Trophoblast cell (in vitro differentiated cells and primary cell): ENCODE measurements at regions not wholly inside any gene's neighbourhood (a gene's known extent, or its start where the extent isn't known, plus 50 kb on each side); places are given as distances from the start of the nearest gene placed in this dataset.
A peak's percentile ranks its signal among the peaks of the same experiment; 100 is the strongest.

ENCODE experiments used
- DNase-seq, 2 donors: peaks; one replicate each; pipeline ENCODE4 v3.0.0-alpha.2; 2016
- H2AFZ ChIP-seq: 2 replicates; pipeline ENCODE4 v1.6.1; 2013; ENCODE audit warnings: low read length, moderate library complexity, mild to moderate bottlenecking; ENCODE audit not compliant: insufficient read depth, poor library complexity
- H2AK5ac ChIP-seq: 2 replicates; pipeline ENCODE4 v1.6.1; 2013; ENCODE audit warnings: mild to moderate bottlenecking, low read length
- H2BK120ac ChIP-seq: 2 replicates; pipeline ENCODE4 v1.6.1; 2013; ENCODE audit warnings: low read length, mild to moderate bottlenecking, moderate library complexity; ENCODE audit not compliant: insufficient read depth, poor library complexity
- H2BK12ac ChIP-seq: 2 replicates; pipeline ENCODE4 v1.6.1; 2013; ENCODE audit warnings: mild to moderate bottlenecking, low read length, moderate library complexity
- H2BK5ac ChIP-seq: 2 replicates; pipeline ENCODE4 v1.6.1; 2013; ENCODE audit warnings: low read length, low read depth, moderate library complexity, mild to moderate bottlenecking; ENCODE audit not compliant: poor library complexity
- H3K14ac ChIP-seq: 2 replicates; pipeline ENCODE4 v1.6.1; 2013; ENCODE audit warnings: mild to moderate bottlenecking, low read length
- H3K18ac ChIP-seq: 2 replicates; pipeline ENCODE4 v1.6.1; 2013; ENCODE audit warnings: mild to moderate bottlenecking, low read length
- H3K23ac ChIP-seq: 2 replicates; pipeline ENCODE4 v1.6.1; 2013; ENCODE audit warnings: low read length
- H3K27ac ChIP-seq: 2 replicates; pipeline ENCODE4 v1.5.1; 2013; ENCODE audit warnings: low read depth, mild to moderate bottlenecking, inconsistent platforms, low read length, moderate library complexity
- H3K27me3 ChIP-seq: 2 replicates; pipeline ENCODE4 v1.6.1; 2013; ENCODE audit warnings: inconsistent platforms, mild to moderate bottlenecking, low read length, moderate library complexity; ENCODE audit not compliant: insufficient read depth
- H3K36me3 ChIP-seq, 2 experiments: 1 replicate in 1 of 2; 2 replicates in 1 of 2; pipeline ENCODE4 v1.6.1; 2013; ENCODE audit warnings: low read length in 2 of 2, mild to moderate bottlenecking in 2 of 2, moderate library complexity in 1 of 2; ENCODE audit not compliant: insufficient read depth in 2 of 2, control insufficient read depth in 1 of 2
- H3K4ac ChIP-seq: 2 replicates; pipeline ENCODE4 v1.6.1; 2013; ENCODE audit warnings: low read depth, mild to moderate bottlenecking, low read length, moderate library complexity
- H3K4me1 ChIP-seq, 2 experiments: 1 replicate in 1 of 2; 2 replicates in 1 of 2; pipeline ENCODE4 v1.6.1; 2013; ENCODE audit warnings: low read length in 2 of 2, mild to moderate bottlenecking in 2 of 2, moderate library complexity in 1 of 2; ENCODE audit not compliant: insufficient read depth in 2 of 2, control insufficient read depth in 1 of 2
- H3K4me2 ChIP-seq: 2 replicates; pipeline ENCODE4 v1.6.1; 2013; ENCODE audit warnings: inconsistent platforms, mild to moderate bottlenecking, low read length, moderate library complexity
- H3K4me3 ChIP-seq: 2 replicates; pipeline ENCODE4 v1.5.1; 2013; ENCODE audit warnings: mild to moderate bottlenecking, low read depth, low read length, inconsistent platforms
- H3K79me1 ChIP-seq: one replicate; pipeline ENCODE4 v1.6.1; 2013; ENCODE audit warnings: low read length
- H3K79me2 ChIP-seq: 2 replicates; pipeline ENCODE4 v1.6.1; 2013; ENCODE audit warnings: low read length, mild to moderate bottlenecking; ENCODE audit not compliant: control insufficient read depth, insufficient read depth, poor library complexity
- H3K9ac ChIP-seq: 2 replicates; pipeline ENCODE4 v1.6.1; 2013; ENCODE audit warnings: mild to moderate bottlenecking, low read length
- H3K9me3 ChIP-seq: 2 replicates; pipeline ENCODE4 v1.6.1; 2013; ENCODE audit warnings: low read depth, mild to moderate bottlenecking, control low read depth, inconsistent platforms, low read length; ENCODE audit not compliant: insufficient read depth
- H4K12ac ChIP-seq: 2 replicates; pipeline ENCODE4 v1.6.1; 2013; ENCODE audit warnings: low read depth, mild to moderate bottlenecking, low read length, moderate library complexity
- H4K8ac ChIP-seq: 2 replicates; pipeline ENCODE4 v1.6.1; 2013; ENCODE audit warnings: low read depth, mild to moderate bottlenecking, low read length, moderate library complexity
- H4K91ac ChIP-seq: one replicate; pipeline ENCODE4 v1.6.1; 2013; ENCODE audit warnings: low read depth, mild to moderate bottlenecking, low read length, moderate library complexity
- WGBS: extraction: QIAGEN DNeasy Blood & Tissue Kit; methylation state at CpG from one replicate; pipeline ENCODE4 v1.1.7; 2013; ENCODE audit warnings: missing lambda C conversion rate; ENCODE audit not compliant: insufficient read length, insufficient coverage; ENCODE audit errors: extremely low coverage; 5-methylcytosine and 5-hydroxymethylcytosine counted together

DNA sequence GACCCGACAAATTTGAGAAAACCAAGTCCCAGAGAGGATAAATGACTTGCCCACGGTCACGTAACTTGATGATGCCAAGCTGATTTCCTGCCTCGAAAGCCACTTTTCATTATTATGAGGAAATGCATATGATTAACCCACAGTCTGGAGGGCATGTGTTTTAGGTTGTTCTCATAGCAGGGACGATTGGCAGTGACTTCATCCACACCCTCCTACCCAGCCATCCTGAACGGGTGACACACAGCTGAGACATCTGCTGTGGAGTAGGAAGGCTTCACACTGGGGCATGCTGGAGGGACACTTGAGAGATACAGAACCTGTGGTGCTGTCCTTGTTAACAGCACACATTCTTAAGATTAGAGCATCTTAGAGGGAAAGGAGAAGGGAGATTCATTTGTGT is 65.4 kb upstream of the WDFY2 start:
- Histone ChIP-seq H3K79me2 (peaks cover 1% of the 10 kb centered on the region), H3K27ac (no peak overlapping the region), H3K9me3 (peaks cover 3% of the 10 kb centered on the region), H2AFZ (no peak overlapping the region), H3K23ac (no peak overlapping the region), H3K36me3 (no peaks in the 10 kb centered on the region), H2AK5ac (no peak overlapping the region), H3K4me3 (no peak overlapping the region), H4K91ac (no peak overlapping the region), H3K79me1 (peaks cover 2% of the 10 kb centered on the region), H2BK120ac (no peak overlapping the region), H3K4ac (no peak overlapping the region), H3K14ac (no peak overlapping the region), H3K4me2 (no peak overlapping the region), H2BK5ac (no peak overlapping the region), H3K18ac (no peak overlapping the region), H2BK12ac (no peak overlapping the region), H3K27me3 (no peaks in the 10 kb centered on the region), H4K8ac (no peak overlapping the region), H4K12ac (no peak overlapping the region), H3K9ac (no peak overlapping the region), H3K4me1 (peaks cover 2% of the 10 kb centered on the region in 2 experiments)
- DNase-seq = peak; percentile 57 to 60
- WGBS = no CpG with 5 or more reads among the region's 6 CpGs

DNA sequence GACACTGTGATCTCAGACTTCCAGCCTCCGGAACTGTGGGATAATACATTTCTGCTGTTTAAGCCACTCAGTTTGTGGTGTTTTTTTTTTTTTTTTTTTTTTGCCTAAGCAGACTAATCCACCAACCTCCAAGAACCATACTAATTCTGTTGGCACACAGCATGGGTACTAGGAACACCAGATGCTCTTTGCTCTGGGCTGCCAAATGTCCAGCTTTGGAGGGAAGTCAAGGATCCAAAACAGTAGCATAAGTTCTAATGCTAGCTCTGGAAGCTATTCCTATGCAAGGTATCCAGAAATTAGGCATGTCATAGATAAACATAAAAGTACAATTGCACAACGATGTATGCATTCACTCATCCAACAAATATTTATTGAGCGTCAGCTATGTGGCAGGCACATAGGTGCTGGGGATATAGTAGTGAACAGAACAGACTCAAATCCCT is 64.5 kb upstream of the WDFY2 start:
- H3K79me1 ChIP-seq = peaks cover 2% of the 10 kb centered on the region
- no peaks in the 10 kb centered on the region for H3K27me3 ChIP-seq
- DNase-seq = peak; percentile 54 to 91
- H3K9ac ChIP-seq = no peak overlapping the region
- no peak overlapping the region for H4K91ac ChIP-seq
- H3K27ac ChIP-seq = no peak overlapping the region
- H3K4me3 ChIP-seq = no peak overlapping the region
- H2AK5ac ChIP-seq = no peak overlapping the region
- no peak overlapping the region for H3K14ac ChIP-seq
- WGBS = no CpG with 5 or more reads among the region's 3 CpGs
- no peak overlapping the region for H2BK12ac ChIP-seq
- no peak overlapping the region for H2AFZ ChIP-seq
- H3K9me3 ChIP-seq = peaks cover 3% of the 10 kb centered on the region
- H2BK5ac ChIP-seq = no peak overlapping the region
- H4K12ac ChIP-seq = no peak overlapping the region
- H3K4me1 ChIP-seq = peaks cover 2% of the 10 kb centered on the region in 2 experiments
- no peaks in the 10 kb centered on the region for H3K36me3 ChIP-seq
- H3K4me2 ChIP-seq = no peak overlapping the region
- no peak overlapping the region for H3K23ac ChIP-seq
- H3K4ac ChIP-seq = no peak overlapping the region
- H3K79me2 ChIP-seq = peaks cover 1% of the 10 kb centered on the region
- no peak overlapping the region for H3K18ac ChIP-seq
- H4K8ac ChIP-seq = no peak overlapping the region
- no peak overlapping the region for H2BK120ac ChIP-seq

DNA sequence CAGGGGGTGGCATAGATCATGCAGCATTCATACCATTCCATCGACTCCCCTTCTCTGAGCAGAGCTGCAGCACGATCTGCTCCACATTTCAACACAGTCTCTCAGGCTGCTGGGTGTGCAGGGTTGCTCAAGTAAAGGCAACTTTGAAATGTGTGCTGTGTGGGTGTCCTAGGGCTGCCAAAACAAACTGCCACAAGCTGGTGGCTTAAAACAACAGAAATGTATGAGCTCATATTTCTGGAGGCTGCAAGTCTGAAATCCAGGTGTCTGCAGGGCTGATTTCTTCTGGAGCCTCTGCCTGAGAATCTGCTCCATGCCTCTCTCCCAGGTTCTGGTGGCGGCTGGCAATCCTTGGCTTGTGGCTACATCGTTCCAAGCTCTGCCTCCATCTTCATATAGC is 63.7 kb upstream of the WDFY2 start:
- Histone ChIP-seq H2BK120ac (no peak overlapping the region), H3K4me1 (peaks cover 2% of the 10 kb centered on the region in 2 experiments), H2AK5ac (no peak overlapping the region), H3K14ac (no peak overlapping the region), H3K9me3 (peaks cover 2% of the 10 kb centered on the region), H3K79me2 (peaks cover 1% of the 10 kb centered on the region), H3K4me3 (no peak overlapping the region), H2BK12ac (no peak overlapping the region), H3K9ac (no peak overlapping the region), H4K12ac (no peak overlapping the region), H3K27ac (no peak overlapping the region), H2BK5ac (no peak overlapping the region), H3K23ac (no peak overlapping the region), H3K36me3 (no peaks in the 10 kb centered on the region), H3K4me2 (no peak overlapping the region), H3K27me3 (no peaks in the 10 kb centered on the region), H2AFZ (no peak overlapping the region), H3K4ac (no peak overlapping the region), H4K8ac (no peak overlapping the region), H4K91ac (no peak overlapping the region), H3K18ac (no peak overlapping the region), H3K79me1 (peaks cover 2% of the 10 kb centered on the region)
- WGBS = no CpG with 5 or more reads among the region's 4 CpGs
- DNase-seq = peak; percentile 70 to 73

DNA sequence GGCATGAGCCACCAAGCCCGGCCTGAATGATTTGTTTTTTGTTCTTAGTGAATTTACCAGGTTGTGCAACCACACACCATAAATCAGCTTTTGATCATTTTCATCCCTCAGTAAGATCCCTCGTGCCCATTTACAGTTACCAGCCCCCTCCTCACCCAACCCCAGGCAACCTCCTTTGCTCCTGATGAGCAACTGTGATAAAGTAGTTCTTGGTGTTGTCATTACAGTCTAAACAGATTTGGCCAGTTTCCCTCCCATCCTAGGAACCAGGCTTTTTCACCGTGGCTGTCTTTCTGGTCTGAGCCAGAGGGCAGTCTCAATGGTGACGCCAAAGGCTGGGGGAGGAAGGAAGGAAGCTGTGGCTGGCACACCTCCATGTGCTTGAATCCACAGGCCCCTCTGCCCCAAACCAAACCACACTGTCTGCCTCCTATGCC is 61.2 kb upstream of the WDFY2 start:
- H3K4me1 ChIP-seq = peaks cover 2% of the 10 kb centered on the region in 2 experiments
- no peaks in the 10 kb centered on the region for H3K36me3 ChIP-seq
- H4K12ac ChIP-seq = no peak overlapping the region
- WGBS = no CpG with 5 or more reads among the region's 4 CpGs
- H3K18ac ChIP-seq = no peak overlapping the region
- H2BK5ac ChIP-seq = no peak overlapping the region
- H4K91ac ChIP-seq = no peak overlapping the region
- peak overlapping the region; percentile 46 for H2BK120ac ChIP-seq
- DNase-seq = peak; percentile 2 to 25
- H3K9ac ChIP-seq = no peak overlapping the region
- peak overlapping the region; percentile 48 for H2BK12ac ChIP-seq
- no peak overlapping the region for H2AFZ ChIP-seq
- no peak overlapping the region for H3K4me2 ChIP-seq
- H3K79me1 ChIP-seq = peaks cover 2% of the 10 kb centered on the region
- H4K8ac ChIP-seq = no peak overlapping the region
- H3K23ac ChIP-seq = no peak overlapping the region
- H3K9me3 ChIP-seq = no peaks in the 10 kb centered on the region
- no peak overlapping the region for H2AK5ac ChIP-seq
- H3K79me2 ChIP-seq = peaks cover 1% of the 10 kb centered on the region
- H3K14ac ChIP-seq = no peak overlapping the region
- H3K4me3 ChIP-seq = no peak overlapping the region
- no peaks in the 10 kb centered on the region for H3K27me3 ChIP-seq
- H3K4ac ChIP-seq = no peak overlapping the region
- no peak overlapping the region for H3K27ac ChIP-seq
